GM19455 (cell line): ENCODE measurements at regions not wholly inside any gene's neighbourhood (a gene's known extent, or its start where the extent isn't known, plus 50 kb on each side); places are given as distances from the start of the nearest gene placed in this dataset.

Experiments
- ATAC-seq: cut with Tn5 transposase; IDR thresholded peaks from one replicate; pipeline ENCODE4 v1.9.1; 2021; ENCODE audit not compliant: unreplicated experiment

GRCh38 chr3:168659015-168659414 is 563.3 kb upstream of the GOLIM4 start:
- ATAC-seq: no peak

GRCh38 chr3:168655611-168656010 is 559.9 kb upstream of the GOLIM4 start:
- no peak for ATAC-seq

GRCh38 chr3:168654700-168655099 is 559.0 kb upstream of the GOLIM4 start:
- no peak for ATAC-seq

GRCh38 chr3:168653255-168653654 is 557.5 kb upstream of the GOLIM4 start:
- no peak for ATAC-seq

- ATAC-seq: no peak
These were observed 552.6 kb upstream of the GOLIM4 start for GRCh38 chr3:168648321-168648720.

GRCh38 chr3:168647582-168647981 is 551.9 kb upstream of the GOLIM4 start:
- no peak for ATAC-seq

GRCh38 chr3:168645180-168645579 is 549.5 kb upstream of the GOLIM4 start:
- no peak for ATAC-seq

- no peak for ATAC-seq
These were observed 532.8 kb upstream of the GOLIM4 start for GRCh38 chr3:168628549-168628948.

GRCh38 chr3:168625477-168625876 is 529.8 kb upstream of the GOLIM4 start:
- no peak for ATAC-seq

- no peak for ATAC-seq
These were observed 529.2 kb upstream of the GOLIM4 start for GRCh38 chr3:168624892-168625448.

GRCh38 chr3:168624195-168624594 is 528.5 kb upstream of the GOLIM4 start:
- no peak for ATAC-seq

- no peak for ATAC-seq
These were observed 527.1 kb upstream of the GOLIM4 start for GRCh38 chr3:168622795-168623194.

GRCh38 chr3:168620854-168621253 is 525.1 kb upstream of the GOLIM4 start:
- ATAC-seq: no peak

GRCh38 chr3:168618827-168619470 is 523.2 kb upstream of the GOLIM4 start:
- ATAC-seq: no peak

GRCh38 chr3:168617658-168618057 is 521.9 kb upstream of the GOLIM4 start:
- no peak for ATAC-seq

- ATAC-seq: no peak
These were observed 521.2 kb upstream of the GOLIM4 start for GRCh38 chr3:168616915-168617314.

- ATAC-seq: no peak
These were observed 519.8 kb upstream of the GOLIM4 start for GRCh38 chr3:168615493-168616020.

GRCh38 chr3:168613151-168613550 is 517.4 kb upstream of the GOLIM4 start:
- ATAC-seq: no peak

- ATAC-seq: no peak
These were observed 516.9 kb upstream of the GOLIM4 start for GRCh38 chr3:168612671-168613070.

GRCh38 chr3:168611826-168612225 is 516.1 kb upstream of the GOLIM4 start:
- no peak for ATAC-seq

GRCh38 chr3:168608926-168609325 is 513.2 kb upstream of the GOLIM4 start:
- ATAC-seq: no peak

- no peak for ATAC-seq
These were observed 509.0 kb upstream of the GOLIM4 start for GRCh38 chr3:168604767-168605166.

- ATAC-seq: no peak
These were observed 502.5 kb upstream of the GOLIM4 start for GRCh38 chr3:168598250-168598649.
